NCI-H82 treated with DMSO at 0.1 percent for 48 hours (cell line): ENCODE measurements at regions not wholly inside any gene's neighbourhood (a gene's known extent, or its start where the extent isn't known, plus 50 kb on each side); places are given as distances from the start of the nearest gene placed in this dataset.

ENCODE experiments used
- DNase-seq: peaks from one replicate; lab custom pipeline; 2025; ENCODE audit not compliant: unreplicated experiment; lab: John Stamatoyannopoulos, UW

DNA sequence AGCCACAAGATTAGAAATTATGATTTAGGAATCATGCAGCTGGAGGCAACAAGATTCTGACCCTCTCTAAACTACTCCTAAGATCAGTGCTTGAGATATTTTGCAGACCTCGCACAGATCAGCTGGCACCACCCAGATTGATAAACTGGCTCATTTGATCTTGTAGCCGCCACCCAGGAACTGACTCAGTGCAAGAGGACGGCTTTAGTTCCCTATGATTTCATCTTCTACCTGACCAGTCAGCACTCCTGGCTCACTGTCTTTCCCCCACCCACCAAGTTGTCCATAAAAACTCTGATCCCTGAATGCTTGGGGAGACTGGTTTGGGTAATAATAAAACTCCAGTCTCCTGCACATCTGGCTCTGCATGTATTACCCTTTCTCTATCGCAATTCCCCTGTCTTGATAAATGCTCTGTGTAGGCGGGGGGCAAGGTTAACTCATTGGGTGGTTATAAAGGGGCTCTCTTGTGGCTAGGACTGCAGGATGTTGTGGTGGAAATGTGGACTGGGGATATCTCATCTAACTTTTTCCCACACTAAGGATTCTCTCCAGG is 96.1 kb downstream of the ARL6IP6 start:
- DNase-seq, result no peak

DNA sequence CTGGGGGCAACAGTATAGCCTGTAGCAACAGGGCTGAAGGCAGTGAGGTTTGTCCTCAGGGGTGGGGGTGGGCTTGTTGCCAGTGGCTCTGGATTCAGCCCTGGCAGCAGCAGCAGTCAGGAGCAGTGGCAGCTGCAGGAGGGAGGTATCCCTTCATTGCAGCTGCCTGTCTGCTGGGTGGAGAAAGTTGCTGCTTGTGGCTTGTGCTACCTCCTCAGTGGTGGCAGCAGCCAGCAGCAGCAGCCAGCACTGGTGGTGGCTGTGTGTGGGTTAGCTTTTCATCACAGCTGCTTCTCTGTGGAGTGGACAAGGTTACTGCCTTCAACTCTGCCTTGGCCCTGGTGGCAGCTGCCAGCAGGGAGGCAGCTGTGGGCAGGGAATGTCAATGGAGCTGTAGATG is 94.9 kb downstream of the ARL6IP6 start:
- no peak for DNase-seq
